NT2/D1 (cell line): ENCODE measurements at regions not wholly inside any gene's neighbourhood (a gene's known extent, or its start where the extent isn't known, plus 50 kb on each side); places are given as distances from the start of the nearest gene placed in this dataset.

ENCODE experiments used
- SUZ12 ChIP-seq: IDR thresholded peaks from 2 replicates; pipeline ENCODE4 v1.6.1; 2011; ENCODE audit not compliant: insufficient read length, insufficient read depth; ENCODE audit errors: extremely low read depth
- YY1 ChIP-seq: IDR thresholded peaks from 2 replicates; pipeline ENCODE4 v1.6.1; 2011; ENCODE audit not compliant: insufficient read length, insufficient read depth
- ZNF274 ChIP-seq: IDR thresholded peaks from 2 replicates; pipeline ENCODE4 v1.6.1; 2011; ENCODE audit warnings: mild to moderate bottlenecking, low read depth, low read length

DNA sequence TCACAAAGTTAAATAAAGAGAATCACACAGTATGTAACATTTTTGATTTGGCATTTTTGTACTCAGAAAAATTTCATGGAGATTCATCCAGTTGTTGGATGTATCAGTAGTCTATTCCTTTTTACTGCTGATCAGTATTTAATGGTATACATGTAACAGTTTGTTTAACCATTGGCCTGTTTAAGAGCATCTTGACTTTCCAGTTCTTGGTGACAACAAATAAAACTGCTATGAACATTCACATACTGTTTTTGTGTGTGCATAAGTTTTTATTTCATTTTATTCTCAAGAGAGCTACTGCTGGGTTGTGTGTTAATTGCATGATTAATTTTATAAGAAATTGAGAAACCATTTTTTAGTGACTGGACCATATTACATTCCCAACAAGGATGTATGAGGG is 694.5 kb upstream of the RAB6C start:
- TF ChIP-seq YY1 (no peak), ZNF274 (no peak), SUZ12 (no peak)
